ENCODE measurements at regions not wholly inside any gene's neighbourhood (a gene's known extent, or its start where the extent isn't known, plus 50 kb on each side); places are given as distances from the start of the nearest gene placed in this dataset.

- TF ChIP-seq, protein P1, sequence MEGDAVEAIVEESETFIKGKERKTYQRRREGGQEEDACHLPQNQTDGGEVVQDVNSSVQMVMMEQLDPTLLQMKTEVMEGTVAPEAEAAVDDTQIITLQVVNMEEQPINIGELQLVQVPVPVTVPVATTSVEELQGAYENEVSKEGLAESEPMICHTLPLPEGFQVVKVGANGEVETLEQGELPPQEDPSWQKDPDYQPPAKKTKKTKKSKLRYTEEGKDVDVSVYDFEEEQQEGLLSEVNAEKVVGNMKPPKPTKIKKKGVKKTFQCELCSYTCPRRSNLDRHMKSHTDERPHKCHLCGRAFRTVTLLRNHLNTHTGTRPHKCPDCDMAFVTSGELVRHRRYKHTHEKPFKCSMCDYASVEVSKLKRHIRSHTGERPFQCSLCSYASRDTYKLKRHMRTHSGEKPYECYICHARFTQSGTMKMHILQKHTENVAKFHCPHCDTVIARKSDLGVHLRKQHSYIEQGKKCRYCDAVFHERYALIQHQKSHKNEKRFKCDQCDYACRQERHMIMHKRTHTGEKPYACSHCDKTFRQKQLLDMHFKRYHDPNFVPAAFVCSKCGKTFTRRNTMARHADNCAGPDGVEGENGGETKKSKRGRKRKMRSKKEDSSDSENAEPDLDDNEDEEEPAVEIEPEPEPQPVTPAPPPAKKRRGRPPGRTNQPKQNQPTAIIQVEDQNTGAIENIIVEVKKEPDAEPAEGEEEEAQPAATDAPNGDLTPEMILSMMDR (IDR thresholded peaks at IDR 0.05) = no peak
- TF ChIP-seq POLR2A (IDR thresholded peaks at IDR 0.05) = no peak
- TF ChIP-seq POLR2AphosphoS5 (IDR thresholded peaks at IDR 0.05) = no peak
- no peak for TF ChIP-seq EP300 (IDR thresholded peaks at IDR 0.05; ENCODE audit: low read depth)
Observed at GRCh38 chr12:83753205-83753604, 1066.5 kb downstream of the TMTC2 start.
